HG02852 (cell line): ENCODE measurements at regions not wholly inside any gene's neighbourhood (a gene's known extent, or its start where the extent isn't known, plus 50 kb on each side); places are given as distances from the start of the nearest gene placed in this dataset.

Source experiments
- ATAC-seq: cut with Tn5 transposase; IDR thresholded peaks from one replicate; pipeline ENCODE4 v1.9.1; 2021; ENCODE audit warnings: mild to moderate bottlenecking, moderate library complexity; ENCODE audit not compliant: unreplicated experiment

- ATAC-seq: no peak
Measured at GRCh38 chr6:109315341-109316110, 66.7 kb downstream of the CD164 start.

DNA sequence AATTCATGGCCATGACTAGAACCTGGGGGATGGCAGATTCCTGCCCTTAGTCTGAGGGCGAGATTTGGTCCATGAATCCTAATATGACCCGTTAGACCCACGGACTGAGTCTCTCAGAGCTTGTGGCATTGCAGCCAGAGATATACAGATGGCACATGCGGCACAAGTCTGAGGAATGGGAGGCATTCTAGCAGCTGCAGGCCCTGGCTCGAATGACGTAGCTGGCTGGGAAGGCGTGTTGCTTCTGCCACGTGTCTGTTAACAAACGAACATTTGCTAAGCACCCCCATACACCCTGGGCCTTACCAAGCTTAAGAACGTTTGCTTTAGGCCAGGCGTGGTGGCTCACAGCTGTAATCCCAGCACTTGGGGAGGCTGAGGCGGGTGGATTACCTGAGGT, 68.0 kb downstream of the CD164 start:
- ATAC-seq: no peak

DNA sequence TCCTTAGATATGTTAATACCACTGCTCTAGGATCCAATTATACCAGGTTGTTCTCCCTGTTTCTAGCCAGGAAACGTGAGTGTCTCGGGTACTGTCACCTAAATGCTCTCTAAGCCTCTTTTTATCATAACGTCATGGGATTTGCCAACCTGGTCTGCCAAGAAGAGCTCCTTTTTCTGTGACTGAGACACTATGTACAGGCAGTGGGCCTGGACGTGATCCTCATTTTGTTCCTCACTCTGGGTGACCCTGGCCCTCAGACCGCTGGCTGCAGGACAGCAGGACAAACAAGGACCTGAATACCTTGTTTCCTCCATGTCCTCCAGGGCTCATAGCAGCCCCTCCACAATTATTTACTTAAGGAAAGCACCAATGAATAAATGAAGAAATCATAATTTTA, 69.1 kb downstream of the CD164 start:
- ATAC-seq: no peak

- ATAC-seq: no peak
Measured at GRCh38 chr6:109311471-109311870, 70.8 kb downstream of the CD164 start.

DNA sequence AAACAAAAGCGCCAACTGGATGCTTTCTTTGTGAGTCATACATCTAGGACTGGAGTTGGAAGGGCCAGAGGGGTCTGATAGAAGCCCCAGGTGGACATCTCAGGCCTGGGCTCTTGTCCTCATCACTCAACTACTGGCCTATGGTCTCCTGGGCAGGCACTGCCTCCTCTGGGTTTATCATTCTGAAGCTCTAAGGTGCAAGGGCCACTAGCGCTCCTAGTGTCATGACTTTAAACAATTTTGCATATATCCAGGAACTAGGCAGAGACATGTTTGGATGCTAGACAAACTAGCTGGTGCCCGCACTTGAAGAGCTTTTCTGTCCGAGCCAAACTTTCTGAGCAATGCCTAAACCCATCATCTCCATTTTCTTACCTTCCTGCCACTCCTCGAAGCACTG, 72.3 kb downstream of the CD164 start:
- no peak for ATAC-seq

GRCh38 chr6:109308018-109308492, 74.2 kb downstream of the CD164 start:
- no peak for ATAC-seq

- ATAC-seq: no peak
Measured at GRCh38 chr6:109306733-109307132, 75.5 kb downstream of the CD164 start.

- ATAC-seq: no peak
Measured at GRCh38 chr6:109305028-109305427, 77.2 kb downstream of the CD164 start.

- peak; percentile 67 for ATAC-seq
Measured at GRCh38 chr6:109304284-109305015, 77.8 kb downstream of the CD164 start.

- ATAC-seq: no peak
Measured at GRCh38 chr6:109303640-109304283, 78.5 kb downstream of the CD164 start.

DNA sequence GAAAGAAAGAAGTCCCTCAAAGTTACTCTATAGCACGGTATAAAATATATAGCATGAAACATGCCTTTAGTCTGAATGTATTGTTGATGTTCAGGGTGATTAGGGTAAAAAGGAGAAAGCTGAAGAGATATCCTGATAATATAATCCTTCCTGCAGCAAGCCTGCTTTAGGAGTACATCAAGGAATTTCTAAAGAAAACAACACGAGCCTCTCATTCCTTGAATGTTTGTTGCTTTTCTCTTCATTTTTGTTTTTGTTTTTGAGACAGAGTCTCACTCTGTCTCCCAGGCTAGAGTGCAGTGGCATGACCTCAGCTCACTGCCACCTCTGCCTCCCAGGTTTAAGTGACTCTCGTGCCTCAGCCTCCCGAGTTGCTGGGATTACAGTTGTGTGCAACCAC, 79.1 kb downstream of the CD164 start:
- no peak for ATAC-seq

DNA sequence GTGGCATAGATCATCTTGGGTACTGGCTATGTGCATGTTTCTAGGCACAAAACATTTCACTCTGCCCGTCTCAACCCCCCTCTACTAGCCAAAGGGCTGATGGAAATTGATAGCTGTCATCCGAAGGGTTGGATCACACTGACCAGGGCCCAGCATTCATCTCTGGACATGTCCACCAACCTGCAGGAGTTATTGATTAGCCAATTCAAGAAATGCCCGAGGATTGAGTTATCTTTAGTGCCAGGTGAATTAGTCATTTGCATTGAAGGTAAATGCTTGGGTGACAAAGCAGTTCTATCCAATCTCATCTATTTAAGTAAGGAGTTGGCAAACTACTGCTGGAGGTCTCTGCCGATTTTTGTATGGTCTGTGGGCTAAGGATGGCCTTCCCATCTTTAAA, 80.1 kb downstream of the CD164 start:
- no peak for ATAC-seq

DNA sequence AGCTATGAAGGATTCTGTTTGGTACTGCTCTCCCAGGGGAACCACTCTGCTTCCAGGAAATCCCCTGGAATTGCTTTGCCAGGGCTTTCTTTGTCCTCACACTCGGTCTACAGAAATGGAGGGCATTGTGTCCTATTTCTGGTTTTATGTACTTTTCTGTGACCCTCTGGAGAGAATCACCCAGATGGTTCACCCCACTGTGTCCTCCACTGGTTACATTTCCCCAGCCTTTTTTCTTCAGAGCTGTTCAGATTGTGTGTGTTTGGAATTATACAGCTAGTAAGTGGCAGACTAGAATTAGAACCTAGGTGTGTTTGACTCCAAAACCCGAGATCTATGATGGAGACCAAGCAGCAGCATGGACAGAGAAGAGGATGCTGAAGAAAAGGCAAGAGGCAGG, 80.8 kb downstream of the CD164 start:
- no peak for ATAC-seq

DNA sequence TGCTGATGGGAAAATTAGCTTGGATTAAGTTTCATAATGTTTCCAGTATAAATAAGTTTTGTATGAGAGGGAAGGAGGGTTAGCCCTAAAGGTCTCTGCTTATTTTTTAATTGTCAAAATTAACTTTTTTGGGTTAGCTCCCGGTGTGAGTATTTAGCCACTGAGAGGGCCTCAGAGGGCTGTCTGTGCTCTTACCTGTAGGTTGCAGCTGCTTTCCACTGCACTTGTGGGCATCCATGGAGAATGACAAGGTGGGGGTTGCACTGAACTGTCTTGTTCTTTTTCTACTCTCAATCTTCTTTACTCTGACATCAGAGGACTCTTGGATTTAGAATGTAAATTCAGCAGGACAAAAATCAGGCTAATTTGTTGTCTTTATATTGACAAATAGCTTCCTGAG, 81.4 kb downstream of the CD164 start:
- no peak for ATAC-seq

- ATAC-seq: no peak
Measured at GRCh38 chr6:109299776-109300564, 82.3 kb downstream of the CD164 start.

GRCh38 chr6:109299265-109299607, 83.0 kb downstream of the CD164 start:
- no peak for ATAC-seq

DNA sequence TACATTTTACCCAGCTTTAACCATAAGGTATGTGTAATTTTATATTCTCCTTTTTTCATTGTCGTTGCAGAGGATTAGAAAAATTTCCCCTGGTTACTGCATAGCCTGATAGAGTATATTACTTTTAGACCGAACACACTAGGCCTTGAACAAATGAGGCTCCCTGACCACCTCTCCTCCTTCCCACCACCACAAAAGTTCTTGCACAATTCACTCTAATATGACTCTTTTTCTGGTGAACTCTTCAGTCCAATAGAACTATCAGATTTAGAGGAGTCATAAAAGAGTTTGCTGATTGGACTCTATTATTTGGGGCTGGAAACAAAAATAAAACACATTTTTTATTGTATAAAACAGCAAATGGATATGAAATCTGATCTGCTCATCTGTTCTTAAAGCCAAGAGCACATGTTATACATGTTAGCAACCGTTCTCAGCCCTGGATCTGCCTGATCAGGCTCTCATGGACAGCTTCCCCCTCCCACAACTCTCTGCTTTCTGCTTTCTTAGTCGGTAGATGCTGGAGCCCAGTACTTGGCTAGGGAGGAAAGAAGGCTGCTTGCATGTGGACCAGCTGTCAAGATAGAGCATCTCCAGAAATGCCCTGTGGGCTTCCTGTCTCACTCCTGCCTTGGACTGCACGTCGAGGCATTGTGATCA, 83.5 kb downstream of the CD164 start:
- ATAC-seq: no peak

GRCh38 chr6:109297406-109298110, 84.7 kb downstream of the CD164 start:
- no peak for ATAC-seq

GRCh38 chr6:109296971-109297372, 85.3 kb downstream of the CD164 start:
- no peak for ATAC-seq

GRCh38 chr6:109296452-109296851, 85.8 kb downstream of the CD164 start:
- ATAC-seq: no peak
